ENCODE measurements at regions not wholly inside any gene's neighbourhood (a gene's known extent, or its start where the extent isn't known, plus 50 kb on each side); places are given as distances from the start of the nearest gene placed in this dataset.

GRCh38 chr4:35286434-35286833 lies 957.9 kb downstream of the ARAP2 start:
- no peak for DNase-seq

GRCh38 chr4:35300996-35301774 lies 943.1 kb downstream of the ARAP2 start:
- DNase-seq, result no peak

GRCh38 chr4:35315419-35315818 lies 928.9 kb downstream of the ARAP2 start:
- DNase-seq, result no peak

- DNase-seq, result no peak
Observed at GRCh38 chr4:35325908-35326453, 918.3 kb downstream of the ARAP2 start.

GRCh38 chr4:35342833-35343232 lies 901.5 kb downstream of the ARAP2 start:
- no peak for DNase-seq

GRCh38 chr4:35347276-35347675 lies 897.0 kb downstream of the ARAP2 start:
- no peak for DNase-seq

- DNase-seq, result no peak
Observed at GRCh38 chr4:35358001-35358584, 886.2 kb downstream of the ARAP2 start.

- no peak for DNase-seq
Observed at GRCh38 chr4:35364321-35364870, 879.9 kb downstream of the ARAP2 start.

- DNase-seq, result no peak
Observed at GRCh38 chr4:35365186-35365585, 879.1 kb downstream of the ARAP2 start.

GRCh38 chr4:35399912-35400311 lies 844.4 kb downstream of the ARAP2 start:
- DNase-seq, result no peak

- no peak for DNase-seq
Observed at GRCh38 chr4:35423104-35423503, 821.2 kb downstream of the ARAP2 start.

- no peak for DNase-seq
Observed at GRCh38 chr4:35447474-35447873, 796.8 kb downstream of the ARAP2 start.

- no peak for DNase-seq
Observed at GRCh38 chr4:35459045-35459444, 785.3 kb downstream of the ARAP2 start.

- no peak for DNase-seq
Observed at GRCh38 chr4:35461931-35462659, 782.2 kb downstream of the ARAP2 start.

GRCh38 chr4:35463251-35463952 lies 780.9 kb downstream of the ARAP2 start:
- DNase-seq, result no peak

- peak; percentile 84 for DNase-seq
Observed at GRCh38 chr4:35464964-35465528, 779.3 kb downstream of the ARAP2 start.

GRCh38 chr4:35491093-35491492 lies 753.2 kb downstream of the ARAP2 start:
- no peak for DNase-seq

- no peak for DNase-seq
Observed at GRCh38 chr4:35493977-35494376, 750.3 kb downstream of the ARAP2 start.

- no peak for DNase-seq
Observed at GRCh38 chr4:35494955-35495354, 749.4 kb downstream of the ARAP2 start.

- no peak for DNase-seq
Observed at GRCh38 chr4:35500812-35501211, 743.5 kb downstream of the ARAP2 start.

- DNase-seq, result no peak
Observed at GRCh38 chr4:35503435-35503834, 740.9 kb downstream of the ARAP2 start.

- DNase-seq, result no peak
Observed at GRCh38 chr4:35506161-35506560, 738.2 kb downstream of the ARAP2 start.

Data from NCI-H1048 (cell line).